IMR-90 (cell line): ENCODE measurements at regions not wholly inside any gene's neighbourhood (a gene's known extent, or its start where the extent isn't known, plus 50 kb on each side); places are given as distances from the start of the nearest gene placed in this dataset.

Source experiments
- ATAC-seq: fragments of 200-7000 bp; cut with Tn5 transposase; 2 replicates; pipeline ENCODE4 v1.9.1; 2020; ENCODE audit warnings: low read depth, mild to moderate bottlenecking, moderate library complexity
- BruUV-seq: library from RNA; stranded (reverse); fragments of 400-500 nt; replicated peaks from 2 replicates; lab custom pipeline; 2021; lab: Mats Ljungman, UMichigan
- CTCF ChIA-PET: fragments of 300-600 bp; formaldehyde crosslinking; extraction: SDS; loops from one replicate; lab custom pipeline; 2021; ENCODE audit warnings: antibody characterized with exemption; lab: Yijun Ruan, JAX
- POLR2A ChIA-PET: fragments of 300-600 bp; sonication (Branson Sonifier 250); formaldehyde crosslinking; loops from one replicate; lab custom pipeline; 2022; ENCODE audit warnings: antibody characterized with exemption; ENCODE audit not compliant: unreplicated experiment; lab: Charles Lee
- DNase-seq: peaks from one replicate; pipeline ENCODE4 v3.0.0; 2013
- H2AFZ ChIP-seq: replicated peaks from 2 replicates; pipeline ENCODE3; 2013; ENCODE audit warnings: low read length, mild to moderate bottlenecking; ENCODE audit not compliant: poor library complexity
- H2AK5ac ChIP-seq: 2 replicates; pipeline ENCODE4 v1.6.1; 2013; ENCODE audit warnings: low read depth, low read length, inconsistent platforms
- H2AK9ac ChIP-seq: replicated peaks from 2 replicates; pipeline ENCODE3; 2013; ENCODE audit warnings: mild to moderate bottlenecking, low read depth, low read length, moderate library complexity; ENCODE audit not compliant: poor library complexity
- H2BK120ac ChIP-seq: 2 replicates; pipeline ENCODE4 v1.6.1; 2013; ENCODE audit warnings: low read depth, low read length, inconsistent platforms
- H2BK15ac ChIP-seq: 3 replicates; pipeline ENCODE4 v1.6.1; 2013; ENCODE audit warnings: low read depth, low read length, inconsistent platforms
- H2BK20ac ChIP-seq: 2 replicates; pipeline ENCODE4 v1.6.1; 2013; ENCODE audit warnings: low read depth, mild to moderate bottlenecking, inconsistent platforms, low read length, moderate library complexity
- H2BK5ac ChIP-seq: 2 replicates; pipeline ENCODE4 v1.6.1; 2013; ENCODE audit warnings: mild to moderate bottlenecking, low read depth, low read length, inconsistent platforms; ENCODE audit not compliant: poor library complexity, severe bottlenecking
- H3K14ac ChIP-seq: replicated peaks from 2 replicates; pipeline ENCODE4 v1.6.1; 2013; ENCODE audit warnings: low read depth, low read length, inconsistent platforms
- H3K18ac ChIP-seq: 2 replicates; pipeline ENCODE4 v1.6.1; 2013; ENCODE audit warnings: low read depth, low read length, control low read depth
- H3K23ac ChIP-seq: 2 replicates; pipeline ENCODE4 v1.6.1; 2013; ENCODE audit warnings: low read depth, low read length, inconsistent platforms
- H3K27ac ChIP-seq: 2 replicates; pipeline ENCODE4 v1.5.1; 2013; ENCODE audit warnings: mild to moderate bottlenecking, control low read depth, low read length; ENCODE audit not compliant: insufficient read depth
- H3K27me3 ChIP-seq: 2 replicates; pipeline ENCODE4 v1.6.1; 2013; ENCODE audit warnings: low read length; ENCODE audit not compliant: control insufficient read depth, insufficient read depth
- H3K36me3 ChIP-seq: 2 replicates; pipeline ENCODE4 v1.6.1; 2013; ENCODE audit warnings: low read length, mixed read lengths; ENCODE audit not compliant: control insufficient read depth, insufficient read depth
- H3K4ac ChIP-seq: 2 replicates; pipeline ENCODE4 v1.6.1; 2013; ENCODE audit warnings: low read depth, low read length, inconsistent platforms
- H3K4me1 ChIP-seq: 2 replicates; pipeline ENCODE4 v1.6.1; 2013; ENCODE audit warnings: low read length, mixed read lengths; ENCODE audit not compliant: control insufficient read depth, insufficient read depth
- H3K4me2 ChIP-seq: 2 replicates; pipeline ENCODE4 v1.6.1; 2013; ENCODE audit warnings: low read depth, mild to moderate bottlenecking, control low read depth, low read length, moderate library complexity
- H3K4me3 ChIP-seq: 2 replicates; pipeline ENCODE4 v1.5.1; 2013; ENCODE audit warnings: low read depth, mild to moderate bottlenecking, control low read depth, low read length, moderate library complexity; ENCODE audit not compliant: insufficient read depth
- H3K56ac ChIP-seq: 2 replicates; pipeline ENCODE4 v1.6.1; 2013; ENCODE audit warnings: low read length, inconsistent platforms; ENCODE audit not compliant: insufficient read depth; ENCODE audit errors: extremely low read depth
- H3K79me1 ChIP-seq, 2 experiments: 2 replicates each; pipeline ENCODE4 v1.6.1; 2013; ENCODE audit warnings: low read length in 2 of 2, inconsistent platforms in 1 of 2, low read depth in 1 of 2
- H3K9ac ChIP-seq: 2 replicates; pipeline ENCODE4 v1.6.1; 2013; ENCODE audit warnings: low read depth, low read length, control low read depth
- H3K9me1 ChIP-seq: 2 replicates; pipeline ENCODE4 v1.6.1; 2013; ENCODE audit warnings: low read length, inconsistent platforms; ENCODE audit not compliant: insufficient read depth
- H3K9me3 ChIP-seq: 2 replicates; pipeline ENCODE4 v1.6.1; 2013; ENCODE audit warnings: low read length; ENCODE audit not compliant: control insufficient read depth, insufficient read depth
- H4K20me1 ChIP-seq: 2 replicates; pipeline ENCODE4 v1.6.1; 2013; ENCODE audit warnings: low read length, inconsistent platforms; ENCODE audit not compliant: insufficient read depth
- H4K5ac ChIP-seq: 2 replicates; pipeline ENCODE4 v1.6.1; 2013; ENCODE audit warnings: mild to moderate bottlenecking, low read depth, low read length, control low read depth
- H4K8ac ChIP-seq, 2 experiments: 2 replicates each; pipeline ENCODE4 v1.6.1; 2013; ENCODE audit warnings: low read depth in 2 of 2, low read length in 2 of 2, control low read depth in 1 of 2, inconsistent platforms in 1 of 2
- H4K91ac ChIP-seq: 2 replicates; pipeline ENCODE4 v1.6.1; 2013; ENCODE audit warnings: low read depth, low read length, inconsistent platforms; ENCODE audit not compliant: insufficient read depth
- MXI1 ChIP-seq: IDR thresholded peaks from 2 replicates; pipeline ENCODE4 v1.6.1; 2012; ENCODE audit warnings: low read depth, mild to moderate bottlenecking, low read length, moderate library complexity, borderline replicate concordance
- WGBS, 2 experiments: methylation state at CpG; one replicate each; pipeline versions ENCODE4 v1.1.5 to v1.1.7; 2013; ENCODE audit warnings: missing lambda C conversion rate in 2 of 2; ENCODE audit not compliant: insufficient read length in 1 of 2; ENCODE audit errors: extremely low coverage in 2 of 2; 5-methylcytosine and 5-hydroxymethylcytosine counted together
- dilution Hi-C: fragments of 300-500 bp; cut with HindIII; formaldehyde crosslinking; loops from one replicate; pipeline ENCODE4 v1.14.3; 2018; ENCODE audit warnings: low sequenced_read_pairs; ENCODE audit not compliant: unreplicated experiment
- in situ Hi-C: fragments of 300-500 bp; cut with MboI; formaldehyde crosslinking; loops from 3 replicates; pipeline ENCODE4 v1.14.3; 2019; ENCODE audit warnings: low sequenced_read_pairs, inconsistent platforms, mixed read lengths
- intact Hi-C: fragments of 100-400 bp; cut with micrococcal nuclease; formaldehyde crosslinking; loops from 2 replicates; pipeline ENCODE4 v1.10.0; 2022

- H2AFZ ChIP-seq = no peak overlapping the region
- DNase-seq = no peak
- whole genome bisulfite sequencing, 2 experiments = 95% methylated on average over 3 of the region's 3 CpGs; no CpG with 5 or more reads in 1 of the 2 experiments
- H3K4ac ChIP-seq = no peak overlapping the region
- H2BK120ac ChIP-seq = no peak overlapping the region
- ChIA-PET POLR2A (no interaction called here), CTCF (no interaction called here)
- intact Hi-C loops (no loop called here), dilution Hi-C loops (no loop called here), in situ Hi-C loops (no loop called here)
- H2BK15ac ChIP-seq = no peak overlapping the region
- no peak overlapping the region; the same call in 1 of the 2 replicates for H3K56ac ChIP-seq
- H3K27ac ChIP-seq = no peak overlapping the region
- no peak overlapping the region for H2AK9ac ChIP-seq
- no peak overlapping the region for H3K9ac ChIP-seq
- no peak overlapping the region for H4K5ac ChIP-seq
- no peak overlapping the region for H3K14ac ChIP-seq
- H2BK20ac ChIP-seq = no peak overlapping the region
- no peaks in the 10 kb centered on the region for H3K9me1 ChIP-seq
- no peak overlapping the region for H3K4me3 ChIP-seq
- no peaks in the 10 kb centered on the region for H3K4me1 ChIP-seq
- H2BK5ac ChIP-seq = no peak overlapping the region
- H3K23ac ChIP-seq = no peak overlapping the region
- no TSS peak for BruUV-seq
- H3K18ac ChIP-seq = no peak overlapping the region
- no peak overlapping the region for H2AK5ac ChIP-seq
- H3K27me3 ChIP-seq = peaks cover 2% of the 10 kb centered on the region; the same call in 1 of the 2 replicates
- H4K8ac ChIP-seq = no peak overlapping the region
- no peak overlapping the region for H4K91ac ChIP-seq
- no peak for TF ChIP-seq MXI1
- no peaks in the 10 kb centered on the region for H3K36me3 ChIP-seq
- H3K79me1 ChIP-seq = no peaks in the 10 kb centered on the region
- H3K4me2 ChIP-seq = no peak overlapping the region
- no peaks in the 10 kb centered on the region for H4K20me1 ChIP-seq
- no peaks in the 10 kb centered on the region for H3K9me3 ChIP-seq
- ATAC-seq = no peak
These were observed 238.8 kb downstream of the GADD45G start for GRCh38 chr9:89843591-89843990.
